Neural crest cell (in vitro differentiated cells): ENCODE measurements at regions not wholly inside any gene's neighbourhood (a gene's known extent, or its start where the extent isn't known, plus 50 kb on each side); places are given as distances from the start of the nearest gene placed in this dataset.

Source experiments
- DNase-seq: peaks from one replicate; pipeline ENCODE4 v3.0.0; 2021; ENCODE audit warnings: low read depth, mixed read lengths, low spot score
- H3K27ac Mint-ChIP-seq: one replicate; pipeline ENCODE4 v1.8.0; 2021; ENCODE audit warnings: mild to moderate bottlenecking, mixed read lengths; ENCODE audit not compliant: unreplicated experiment
- H3K27me3 Mint-ChIP-seq: 2 replicates; pipeline ENCODE4 v1.8.0; 2021; ENCODE audit warnings: low read depth, mild to moderate bottlenecking, mixed read lengths
- H3K36me3 Mint-ChIP-seq: 2 replicates; pipeline ENCODE4 v1.8.0; 2021; ENCODE audit warnings: low read depth, mild to moderate bottlenecking, mixed read lengths
- H3K4me1 Mint-ChIP-seq: 2 replicates; pipeline ENCODE4 v1.8.0; 2021; ENCODE audit warnings: mixed read lengths
- H3K4me3 Mint-ChIP-seq: one replicate; pipeline ENCODE4 v1.8.0; 2021; ENCODE audit warnings: mild to moderate bottlenecking, mixed read lengths
- H3K9me3 Mint-ChIP-seq: 2 replicates; pipeline ENCODE4 v1.8.0; 2021; ENCODE audit warnings: mixed read lengths
- CTCF ChIP-seq: fragments of 200-600 bp; sonication (generic); conservative IDR thresholded peaks from 2 replicates; pipeline ENCODE4 v1.5.0; 2021; ENCODE audit warnings: antibody characterized with exemption, mild to moderate bottlenecking

- peaks cover 6% of the 10 kb centered on the region for H3K9me3 Mint-ChIP-seq
- H3K27ac Mint-ChIP-seq = no peak overlapping the region
- H3K36me3 Mint-ChIP-seq = no peaks in the 10 kb centered on the region
- H3K4me3 Mint-ChIP-seq = no peak overlapping the region
- peaks cover 12% of the 10 kb centered on the region for H3K4me1 Mint-ChIP-seq
- TF ChIP-seq CTCF = no peak
- peaks cover 3% of the 10 kb centered on the region for H3K27me3 Mint-ChIP-seq
- no peak for DNase-seq
Measured at GRCh38 chr6:88544986-88545612, 379.0 kb upstream of the CNR1 start.

- DNase-seq = no peak
- no peaks in the 10 kb centered on the region for H3K9me3 Mint-ChIP-seq
- peaks cover 36% of the 10 kb centered on the region for H3K4me1 Mint-ChIP-seq
- peak overlapping the region; percentile 68 for H3K27ac Mint-ChIP-seq
- TF ChIP-seq CTCF = no peak
- H3K36me3 Mint-ChIP-seq = no peaks in the 10 kb centered on the region
- no peaks in the 10 kb centered on the region for H3K27me3 Mint-ChIP-seq
- H3K4me3 Mint-ChIP-seq = peak overlapping the region; percentile 17
Measured at GRCh38 chr6:88539295-88539764, 373.2 kb upstream of the CNR1 start.

- Mint-ChIP-seq H3K4me1 (peaks cover 36% of the 10 kb centered on the region), H3K27me3 (no peaks in the 10 kb centered on the region), H3K4me3 (peak overlapping the region; percentile 5), H3K9me3 (no peaks in the 10 kb centered on the region), H3K36me3 (no peaks in the 10 kb centered on the region), H3K27ac (no peak overlapping the region)
- no peak for TF ChIP-seq CTCF
- no peak for DNase-seq
Measured at GRCh38 chr6:88538840-88539239, 372.7 kb upstream of the CNR1 start.

GRCh38 chr6:88538130-88538706 is 372.1 kb upstream of the CNR1 start:
- H3K27me3 Mint-ChIP-seq = no peaks in the 10 kb centered on the region
- no peak overlapping the region for H3K27ac Mint-ChIP-seq
- no peaks in the 10 kb centered on the region for H3K36me3 Mint-ChIP-seq
- no peaks in the 10 kb centered on the region for H3K9me3 Mint-ChIP-seq
- TF ChIP-seq CTCF = no peak
- peak; percentile 42 for DNase-seq
- peaks cover 36% of the 10 kb centered on the region for H3K4me1 Mint-ChIP-seq
- no peak overlapping the region for H3K4me3 Mint-ChIP-seq

- H3K27me3 Mint-ChIP-seq = no peaks in the 10 kb centered on the region
Measured at GRCh38 chr6:88536071-88536625, 370.0 kb upstream of the CNR1 start.

More at GRCh38 chr6:88536071-88536625, 370.0 kb upstream of the CNR1 start:
- DNase-seq = no peak
- TF ChIP-seq CTCF = no peak
- Mint-ChIP-seq H3K9me3 (no peaks in the 10 kb centered on the region), H3K4me1 (peaks cover 34% of the 10 kb centered on the region), H3K36me3 (no peaks in the 10 kb centered on the region), H3K4me3 (no peak overlapping the region), H3K27ac (no peak overlapping the region)
